SK-N-SH treated with all-trans-retinoic acid at 6 μM for 48 hours (cell line): ENCODE measurements at regions not wholly inside any gene's neighbourhood (a gene's known extent, or its start where the extent isn't known, plus 50 kb on each side); places are given as distances from the start of the nearest gene placed in this dataset.

Source experiments
- ATAC-seq: fragments of 200-7000 bp; cut with Tn5 transposase; 3 replicates; pipeline ENCODE4 v1.9.1; 2020; ENCODE audit warnings: mild to moderate bottlenecking, moderate library complexity
- ARNTL ChIP-seq: fragments of 450-650 bp; formaldehyde crosslinking; IDR thresholded peaks from 2 replicates; pipeline ENCODE4 v1.5.0; 2020; ENCODE audit warnings: low read depth, mild to moderate bottlenecking, moderate library complexity, borderline replicate concordance
- BACH2 ChIP-seq: fragments of 250-450 bp; sonication (Bioruptor Pico); IDR thresholded peaks from 2 replicates; pipeline ENCODE4 v1.9.0; 2021; ENCODE audit warnings: mild to moderate bottlenecking, borderline replicate concordance
- CSDC2 ChIP-seq: fragments of 250-450 bp; sonication (Bioruptor Pico); IDR thresholded peaks from 2 replicates; pipeline ENCODE4 v1.5.0; 2020; ENCODE audit warnings: mild to moderate bottlenecking, moderate library complexity
- ESRRG ChIP-seq: fragments of 250-450 bp; sonication (Bioruptor Pico); IDR thresholded peaks from 2 replicates; pipeline ENCODE4 v1.6.1; 2021; ENCODE audit warnings: mild to moderate bottlenecking
- ISL1 ChIP-seq: fragments of 250-450 bp; sonication (Bioruptor Pico); IDR thresholded peaks from 2 replicates; pipeline ENCODE4 v2.1.2; 2022; ENCODE audit warnings: mild to moderate bottlenecking, moderate library complexity
- OSR1 ChIP-seq: fragments of 250-450 bp; sonication (Bioruptor Pico); IDR thresholded peaks from 2 replicates; pipeline ENCODE4 v1.8.0; 2022; ENCODE audit warnings: moderate library complexity, mild to moderate bottlenecking, inconsistent platforms
- PPARA ChIP-seq: fragments of 250-450 bp; sonication (Bioruptor Pico); IDR thresholded peaks from 2 replicates; pipeline ENCODE4 v1.5.0; 2020; ENCODE audit warnings: mild to moderate bottlenecking, borderline replicate concordance
- RARB ChIP-seq: fragments of 250-450 bp; sonication (Bioruptor Pico); IDR thresholded peaks from 2 replicates; pipeline ENCODE4 v1.8.0; 2021; ENCODE audit warnings: mild to moderate bottlenecking, moderate library complexity
- SNAI2 ChIP-seq: fragments of 250-450 bp; sonication (Bioruptor Pico); IDR thresholded peaks from 2 replicates; pipeline ENCODE4 v1.5.0; 2020; ENCODE audit warnings: mild to moderate bottlenecking, moderate library complexity
- TOX ChIP-seq: fragments of 250-450 bp; sonication (Bioruptor Pico); IDR thresholded peaks from 2 replicates; pipeline ENCODE4 v1.8.0; 2021; ENCODE audit warnings: mild to moderate bottlenecking, moderate library complexity, borderline replicate concordance
- ZC3H10 ChIP-seq: fragments of 250-450 bp; sonication (Bioruptor Pico); IDR thresholded peaks from 2 replicates; pipeline ENCODE4 v1.5.1; 2021; ENCODE audit warnings: mild to moderate bottlenecking, moderate library complexity
- ZFP3 ChIP-seq: fragments of 250-450 bp; sonication (Bioruptor Pico); IDR thresholded peaks from 2 replicates; pipeline ENCODE4 v1.5.0; 2020; ENCODE audit warnings: mild to moderate bottlenecking, moderate library complexity
- ZFP30 ChIP-seq: fragments of 450-650 bp; formaldehyde crosslinking; IDR thresholded peaks from 2 replicates; pipeline ENCODE4 v1.5.0; 2022; ENCODE audit warnings: mild to moderate bottlenecking, moderate library complexity
- ZNF565 ChIP-seq: fragments of 450-650 bp; formaldehyde crosslinking; conservative IDR thresholded peaks from 2 replicates; pipeline ENCODE4 v1.5.0; 2020; ENCODE audit warnings: low read depth, mild to moderate bottlenecking, moderate library complexity
- ZNF70 ChIP-seq: fragments of 450-650 bp; formaldehyde crosslinking; IDR thresholded peaks from 2 replicates; pipeline ENCODE4 v1.5.0; 2020; ENCODE audit warnings: mild to moderate bottlenecking, moderate library complexity
- ZNF8 ChIP-seq: fragments of 450-650 bp; formaldehyde crosslinking; IDR thresholded peaks from 2 replicates; pipeline ENCODE4 v1.5.0; 2020; ENCODE audit warnings: mild to moderate bottlenecking, moderate library complexity
- TF ChIP-seq, protein P1 (sequence below): fragments of 250-450 bp; sonication (Bioruptor Pico); IDR thresholded peaks from 2 replicates; pipeline ENCODE4 v1.8.0; 2021; ENCODE audit warnings: low read depth, mild to moderate bottlenecking, moderate library complexity, borderline replicate concordance
- TF ChIP-seq, protein P2 (sequence below): fragments of 250-450 bp; sonication (Bioruptor Pico); IDR thresholded peaks from 2 replicates; pipeline ENCODE4 v1.5.1; 2020; ENCODE audit warnings: low read depth, mild to moderate bottlenecking, moderate library complexity
- TF ChIP-seq, protein P3 (sequence below): fragments of 250-450 bp; sonication (Bioruptor Pico); IDR thresholded peaks from 2 replicates; pipeline ENCODE4 v1.5.1; 2021; ENCODE audit warnings: mild to moderate bottlenecking, moderate library complexity
- TF ChIP-seq, protein P4 (sequence below): fragments of 250-450 bp; sonication (Bioruptor Pico); IDR thresholded peaks from 2 replicates; pipeline ENCODE4 v1.8.0; 2020; ENCODE audit warnings: mild to moderate bottlenecking, moderate library complexity, borderline replicate concordance
- TF ChIP-seq, protein P5 (sequence below): fragments of 250-450 bp; sonication (Bioruptor Pico); IDR thresholded peaks from 2 replicates; pipeline ENCODE4 v1.5.0; 2020; ENCODE audit warnings: mild to moderate bottlenecking, moderate library complexity

DNA sequence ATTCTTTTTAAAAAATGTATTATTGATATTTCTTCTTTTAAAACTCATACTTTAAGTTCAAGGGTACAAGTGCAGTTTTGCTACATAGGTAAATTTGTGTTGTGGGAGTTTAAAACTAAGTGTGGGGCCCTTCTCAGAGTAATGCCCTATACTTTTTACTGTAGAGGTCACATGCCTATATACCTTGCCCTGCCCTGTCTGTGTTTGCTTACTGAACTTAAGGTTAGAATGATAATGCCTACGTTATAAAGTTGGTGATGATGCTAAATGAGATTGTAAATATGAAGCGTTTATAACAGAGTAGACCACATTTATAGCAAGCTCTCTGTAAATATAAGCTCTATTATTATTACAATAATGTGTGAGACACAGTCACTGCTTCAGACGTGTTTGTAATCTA lies 261.9 kb downstream of the RASSF9 start:
- no peak for ATAC-seq
- TF ChIP-seq ZNF70 (CRISPR knock-in tag) (no peak), ESRRG (CRISPR knock-in tag) (no peak), ZNF8 (no peak), BACH2 (CRISPR knock-in tag) (no peak), ZNF565 (CRISPR knock-in tag) (no peak), ZFP30 (no peak), SNAI2 (CRISPR knock-in tag) (no peak), OSR1 (CRISPR knock-in tag) (no peak), ZC3H10 (no peak), ZFP3 (CRISPR knock-in tag) (no peak), TOX (CRISPR knock-in tag) (no peak)
- TF ChIP-seq, protein P1, sequence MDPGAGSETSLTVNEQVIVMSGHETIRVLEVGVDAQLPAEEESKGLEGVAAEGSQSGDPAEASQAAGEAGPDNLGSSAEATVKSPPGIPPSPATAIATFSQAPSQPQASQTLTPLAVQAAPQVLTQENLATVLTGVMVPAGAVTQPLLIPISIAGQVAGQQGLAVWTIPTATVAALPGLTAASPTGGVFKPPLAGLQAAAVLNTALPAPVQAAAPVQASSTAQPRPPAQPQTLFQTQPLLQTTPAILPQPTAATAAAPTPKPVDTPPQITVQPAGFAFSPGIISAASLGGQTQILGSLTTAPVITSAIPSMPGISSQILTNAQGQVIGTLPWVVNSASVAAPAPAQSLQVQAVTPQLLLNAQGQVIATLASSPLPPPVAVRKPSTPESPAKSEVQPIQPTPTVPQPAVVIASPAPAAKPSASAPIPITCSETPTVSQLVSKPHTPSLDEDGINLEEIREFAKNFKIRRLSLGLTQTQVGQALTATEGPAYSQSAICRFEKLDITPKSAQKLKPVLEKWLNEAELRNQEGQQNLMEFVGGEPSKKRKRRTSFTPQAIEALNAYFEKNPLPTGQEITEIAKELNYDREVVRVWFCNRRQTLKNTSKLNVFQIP (CRISPR knock-in tag) = no peak

DNA sequence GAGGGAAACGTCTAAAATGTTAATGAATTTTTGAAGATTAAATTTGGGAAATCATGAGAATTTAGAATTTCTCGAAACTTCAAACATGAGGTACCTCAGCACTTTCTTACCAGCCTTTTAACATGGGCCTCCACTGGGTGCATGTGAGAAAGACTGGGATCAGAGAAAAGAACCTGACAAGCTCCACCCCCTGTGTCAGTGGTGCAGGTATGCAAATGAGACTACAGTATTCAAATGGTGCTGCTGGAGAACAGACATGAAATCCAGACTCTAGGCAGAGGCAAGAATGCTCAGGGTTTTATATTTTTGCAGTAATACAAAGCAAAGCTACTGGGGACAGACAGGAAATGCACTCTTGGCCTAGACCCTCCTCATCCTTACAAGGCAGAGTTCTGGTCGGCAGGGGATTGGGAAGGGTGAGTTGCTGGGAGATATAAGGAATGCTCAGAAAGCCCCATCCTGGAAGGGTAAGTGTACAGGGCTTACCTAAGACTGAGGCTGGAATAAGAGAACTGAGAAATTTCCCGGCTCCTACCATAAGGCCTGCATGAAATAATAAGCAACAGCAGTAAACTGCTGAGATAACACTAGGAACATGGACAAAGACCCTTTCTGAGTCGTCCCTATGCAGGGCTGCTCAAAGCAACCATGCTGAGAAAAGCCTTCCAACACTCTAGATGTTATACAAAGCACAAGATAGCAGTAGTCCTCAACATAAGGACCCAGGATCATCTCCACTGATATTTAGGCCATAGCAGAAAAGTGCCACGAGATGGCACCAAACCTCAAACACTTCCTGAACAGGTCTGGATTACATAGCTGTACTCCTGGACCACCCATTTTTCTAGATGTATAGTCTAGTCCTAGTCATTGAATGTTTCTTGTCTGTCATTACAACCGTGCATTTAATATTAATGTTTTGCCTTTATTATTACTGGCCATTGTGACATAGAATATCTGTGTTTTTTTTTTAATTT lies 260.8 kb downstream of the RASSF9 start:
- TF ChIP-seq, protein P2, sequence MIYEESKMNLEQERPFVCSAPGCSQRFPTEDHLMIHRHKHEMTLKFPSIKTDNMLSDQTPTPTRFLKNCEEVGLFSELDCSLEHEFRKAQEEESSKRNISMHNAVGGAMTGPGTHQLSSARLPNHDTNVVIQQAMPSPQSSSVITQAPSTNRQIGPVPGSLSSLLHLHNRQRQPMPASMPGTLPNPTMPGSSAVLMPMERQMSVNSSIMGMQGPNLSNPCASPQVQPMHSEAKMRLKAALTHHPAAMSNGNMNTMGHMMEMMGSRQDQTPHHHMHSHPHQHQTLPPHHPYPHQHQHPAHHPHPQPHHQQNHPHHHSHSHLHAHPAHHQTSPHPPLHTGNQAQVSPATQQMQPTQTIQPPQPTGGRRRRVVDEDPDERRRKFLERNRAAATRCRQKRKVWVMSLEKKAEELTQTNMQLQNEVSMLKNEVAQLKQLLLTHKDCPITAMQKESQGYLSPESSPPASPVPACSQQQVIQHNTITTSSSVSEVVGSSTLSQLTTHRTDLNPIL (CRISPR knock-in tag) = no peak
- TF ChIP-seq, protein P3, sequence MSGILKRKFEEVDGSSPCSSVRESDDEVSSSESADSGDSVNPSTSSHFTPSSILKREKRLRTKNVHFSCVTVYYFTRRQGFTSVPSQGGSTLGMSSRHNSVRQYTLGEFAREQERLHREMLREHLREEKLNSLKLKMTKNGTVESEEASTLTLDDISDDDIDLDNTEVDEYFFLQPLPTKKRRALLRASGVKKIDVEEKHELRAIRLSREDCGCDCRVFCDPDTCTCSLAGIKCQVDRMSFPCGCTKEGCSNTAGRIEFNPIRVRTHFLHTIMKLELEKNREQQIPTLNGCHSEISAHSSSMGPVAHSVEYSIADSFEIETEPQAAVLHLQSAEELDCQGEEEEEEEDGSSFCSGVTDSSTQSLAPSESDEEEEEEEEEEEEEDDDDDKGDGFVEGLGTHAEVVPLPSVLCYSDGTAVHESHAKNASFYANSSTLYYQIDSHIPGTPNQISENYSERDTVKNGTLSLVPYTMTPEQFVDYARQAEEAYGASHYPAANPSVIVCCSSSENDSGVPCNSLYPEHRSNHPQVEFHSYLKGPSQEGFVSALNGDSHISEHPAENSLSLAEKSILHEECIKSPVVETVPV (CRISPR knock-in tag) = no peak
- no peak for TF ChIP-seq CSDC2
- TF ChIP-seq, all 23 proteins: peak for 0
- ATAC-seq = peak; percentile 99

DNA sequence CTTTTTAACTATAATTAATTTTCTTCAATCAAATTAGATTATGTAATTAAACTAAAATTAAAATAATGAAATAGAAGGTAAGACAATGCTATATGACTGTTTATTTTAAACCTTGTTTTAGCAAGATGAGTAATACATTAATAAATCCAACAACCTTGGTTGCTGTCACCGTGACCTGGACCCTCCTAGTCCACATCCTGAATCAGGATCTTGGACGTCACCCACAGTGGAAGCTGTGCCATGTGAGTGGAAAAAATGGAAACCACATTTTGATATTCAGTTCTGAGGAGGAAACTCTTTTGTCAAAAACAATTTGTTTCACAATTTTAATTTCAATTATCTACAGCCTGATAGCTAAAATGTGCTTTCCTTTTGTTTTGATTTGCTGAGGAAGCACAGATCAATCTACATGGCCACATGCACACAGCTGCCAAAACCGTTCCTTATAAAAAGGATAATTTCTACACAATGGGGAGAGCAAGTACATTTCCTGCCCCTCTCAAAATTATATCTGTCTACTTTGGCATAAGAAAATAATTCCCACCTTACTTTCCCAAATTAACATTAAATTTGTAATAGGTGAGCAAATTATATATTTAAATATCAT lies 255.5 kb downstream of the RASSF9 start:
- peak; percentile 36; the same call in 1 of the 3 replicates for ATAC-seq
- TF ChIP-seq ZC3H10 (no peak), RARB (CRISPR knock-in tag) (no peak), TOX (CRISPR knock-in tag) (peak; percentile 35; the same call in 1 of the 2 replicates)

DNA sequence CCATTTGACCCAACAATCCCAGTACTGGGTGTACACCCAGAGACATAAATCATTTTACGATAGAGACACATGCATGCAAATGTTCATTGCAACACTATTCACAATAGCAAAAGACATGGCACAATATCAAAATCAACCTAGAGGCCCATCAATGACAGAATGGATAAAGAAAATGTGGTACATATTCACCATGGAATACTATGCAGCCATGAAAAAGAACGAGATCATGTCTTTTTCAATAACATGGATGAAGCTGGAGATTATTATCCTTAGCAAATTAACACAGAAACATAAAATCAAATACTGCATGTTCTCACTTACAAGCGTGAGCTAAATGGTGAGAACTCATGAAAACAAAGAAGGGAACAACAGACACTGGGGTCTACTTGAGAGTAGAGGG lies 249.1 kb downstream of the RASSF9 start:
- no peak for ATAC-seq
- TF ChIP-seq ISL1 (no peak), CSDC2 (no peak), SNAI2 (CRISPR knock-in tag) (no peak), OSR1 (CRISPR knock-in tag) (no peak), ARNTL (CRISPR knock-in tag) (no peak), RARB (CRISPR knock-in tag) (no peak), ZC3H10 (no peak), ZNF70 (CRISPR knock-in tag) (no peak), ZNF8 (no peak), ZNF565 (CRISPR knock-in tag) (no peak), ZFP30 (no peak), PPARA (CRISPR knock-in tag) (no peak), ESRRG (CRISPR knock-in tag) (no peak), TOX (CRISPR knock-in tag) (no peak)
- TF ChIP-seq, protein P1 (CRISPR knock-in tag) = no peak
- TF ChIP-seq, protein P4, sequence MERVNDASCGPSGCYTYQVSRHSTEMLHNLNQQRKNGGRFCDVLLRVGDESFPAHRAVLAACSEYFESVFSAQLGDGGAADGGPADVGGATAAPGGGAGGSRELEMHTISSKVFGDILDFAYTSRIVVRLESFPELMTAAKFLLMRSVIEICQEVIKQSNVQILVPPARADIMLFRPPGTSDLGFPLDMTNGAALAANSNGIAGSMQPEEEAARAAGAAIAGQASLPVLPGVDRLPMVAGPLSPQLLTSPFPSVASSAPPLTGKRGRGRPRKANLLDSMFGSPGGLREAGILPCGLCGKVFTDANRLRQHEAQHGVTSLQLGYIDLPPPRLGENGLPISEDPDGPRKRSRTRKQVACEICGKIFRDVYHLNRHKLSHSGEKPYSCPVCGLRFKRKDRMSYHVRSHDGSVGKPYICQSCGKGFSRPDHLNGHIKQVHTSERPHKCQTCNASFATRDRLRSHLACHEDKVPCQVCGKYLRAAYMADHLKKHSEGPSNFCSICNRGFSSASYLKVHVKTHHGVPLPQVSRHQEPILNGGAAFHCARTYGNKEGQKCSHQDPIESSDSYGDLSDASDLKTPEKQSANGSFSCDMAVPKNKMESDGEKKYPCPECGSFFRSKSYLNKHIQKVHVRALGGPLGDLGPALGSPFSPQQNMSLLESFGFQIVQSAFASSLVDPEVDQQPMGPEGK (CRISPR knock-in tag) = no peak
- TF ChIP-seq, protein P3 (CRISPR knock-in tag) = no peak
- TF ChIP-seq, protein P5, sequence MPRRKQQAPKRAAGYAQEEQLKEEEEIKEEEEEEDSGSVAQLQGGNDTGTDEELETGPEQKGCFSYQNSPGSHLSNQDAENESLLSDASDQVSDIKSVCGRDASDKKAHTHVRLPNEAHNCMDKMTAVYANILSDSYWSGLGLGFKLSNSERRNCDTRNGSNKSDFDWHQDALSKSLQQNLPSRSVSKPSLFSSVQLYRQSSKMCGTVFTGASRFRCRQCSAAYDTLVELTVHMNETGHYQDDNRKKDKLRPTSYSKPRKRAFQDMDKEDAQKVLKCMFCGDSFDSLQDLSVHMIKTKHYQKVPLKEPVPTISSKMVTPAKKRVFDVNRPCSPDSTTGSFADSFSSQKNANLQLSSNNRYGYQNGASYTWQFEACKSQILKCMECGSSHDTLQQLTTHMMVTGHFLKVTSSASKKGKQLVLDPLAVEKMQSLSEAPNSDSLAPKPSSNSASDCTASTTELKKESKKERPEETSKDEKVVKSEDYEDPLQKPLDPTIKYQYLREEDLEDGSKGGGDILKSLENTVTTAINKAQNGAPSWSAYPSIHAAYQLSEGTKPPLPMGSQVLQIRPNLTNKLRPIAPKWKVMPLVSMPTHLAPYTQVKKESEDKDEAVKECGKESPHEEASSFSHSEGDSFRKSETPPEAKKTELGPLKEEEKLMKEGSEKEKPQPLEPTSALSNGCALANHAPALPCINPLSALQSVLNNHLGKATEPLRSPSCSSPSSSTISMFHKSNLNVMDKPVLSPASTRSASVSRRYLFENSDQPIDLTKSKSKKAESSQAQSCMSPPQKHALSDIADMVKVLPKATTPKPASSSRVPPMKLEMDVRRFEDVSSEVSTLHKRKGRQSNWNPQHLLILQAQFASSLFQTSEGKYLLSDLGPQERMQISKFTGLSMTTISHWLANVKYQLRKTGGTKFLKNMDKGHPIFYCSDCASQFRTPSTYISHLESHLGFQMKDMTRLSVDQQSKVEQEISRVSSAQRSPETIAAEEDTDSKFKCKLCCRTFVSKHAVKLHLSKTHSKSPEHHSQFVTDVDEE = no peak
